ENCODE measurements at regions not wholly inside any gene's neighbourhood (a gene's known extent, or its start where the extent isn't known, plus 50 kb on each side); places are given as distances from the start of the nearest gene placed in this dataset.

DNA sequence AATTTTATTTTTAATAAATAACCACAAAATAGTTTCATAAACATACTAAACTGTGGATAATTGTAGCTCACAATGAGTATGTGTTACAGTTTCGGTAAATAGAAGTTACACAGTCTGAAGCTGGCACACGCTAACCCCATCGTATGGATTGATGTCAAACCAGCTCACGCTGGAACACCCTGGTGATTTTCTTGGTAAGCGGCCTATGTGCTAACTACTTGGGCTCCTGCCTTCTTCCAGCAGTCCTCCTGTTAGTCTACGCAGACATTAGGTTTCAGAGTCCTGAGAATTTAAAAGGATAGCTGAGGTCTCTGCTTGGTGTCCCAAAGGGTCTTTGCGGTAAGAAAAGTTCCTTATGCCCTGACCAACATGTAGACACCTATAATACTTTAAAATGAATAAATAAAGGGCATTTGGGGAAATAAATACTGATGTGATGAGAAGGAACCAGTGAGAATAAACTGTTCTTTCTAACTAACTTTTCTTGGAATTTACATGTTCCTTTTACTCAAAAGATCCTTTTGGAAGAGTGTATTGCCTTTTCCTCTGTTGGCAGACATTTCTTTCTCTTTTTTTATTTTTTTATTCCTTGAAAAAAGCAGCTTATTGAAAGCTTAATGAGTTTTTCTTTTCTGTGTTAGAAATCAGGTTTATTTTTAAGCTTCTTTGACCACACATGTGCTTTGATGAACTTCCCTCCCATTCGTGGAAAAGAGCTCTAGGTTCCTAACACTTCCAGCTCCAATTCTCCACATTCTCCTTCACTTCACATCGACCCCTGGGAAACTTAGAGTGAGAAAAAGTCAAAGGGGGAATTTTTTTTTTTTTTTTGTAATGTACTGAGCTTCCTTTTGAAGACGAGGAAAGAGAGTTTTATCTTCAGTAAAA, 322.2 kb downstream of the IRS1 start:
- H3K4me1 Mint-ChIP-seq, result no peaks in the 10 kb centered on the region
- POLR2A ChIA-PET (ENCODE audit: partially characterized antibody), result no interaction called here
- Histone ChIP-seq H3K27ac (ENCODE audit: low read depth, low read length) (no peak overlapping the region), H3K9me3 (ENCODE audit: control insufficient read depth in 1 of 2, low read length in 2 of 2) (no peaks in the 10 kb centered on the region), H3K4me1 (ENCODE audit: insufficient read depth, low read length) (no peaks in the 10 kb centered on the region), H3K27me3 (ENCODE audit: insufficient read depth, low read length) (no peaks in the 10 kb centered on the region), H3K4me3 (ENCODE audit: low read length in 2 of 2) (no peak overlapping the region), H3K36me3 (ENCODE audit: insufficient read depth, low read length) (no peaks in the 10 kb centered on the region)
- H3K27me3 Mint-ChIP-seq, result peaks cover 0 to 2% of the 10 kb centered on the region in 2 donors
- CTCF ChIA-PET (ENCODE audit: partially characterized antibody), result interaction anchor here (1.0 kb wide), 1 partner anchor 19 kb away, joined by 3 read pairs; no protein-coding TSS in a partner anchor
- H3K9me3 Mint-ChIP-seq, result peaks cover 0 to 2% (median 0%) of the 10 kb centered on the region in 8 donors
- no peaks in the 10 kb centered on the region for H3K36me3 Mint-ChIP-seq
- intact Hi-C loops (cut with micrococcal nuclease), result no loop called here
- no peak overlapping the region for H3K4me3 Mint-ChIP-seq
- H3K27ac Mint-ChIP-seq, result no peak overlapping the region
- DNase-seq, result no peak

DNA sequence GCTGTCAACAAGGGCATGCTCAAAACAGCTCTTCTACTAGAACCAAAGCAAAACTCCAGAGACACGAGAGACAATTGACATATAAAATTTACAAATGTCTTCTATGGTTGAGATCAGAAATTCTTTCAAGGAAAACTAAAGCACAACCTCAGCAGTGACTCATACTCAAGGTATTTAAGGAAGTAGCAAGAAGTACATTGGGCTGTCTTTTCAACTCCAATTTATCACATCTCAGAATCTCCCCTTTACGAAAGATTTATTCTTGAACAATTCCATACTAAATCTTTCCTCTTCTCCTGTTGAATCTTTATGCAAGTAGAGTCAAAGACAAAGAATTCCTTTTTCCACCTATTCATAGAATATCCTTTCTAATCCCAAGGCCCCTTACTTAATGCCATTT, 324.0 kb downstream of the IRS1 start:
- no peak overlapping the region for H3K27ac Mint-ChIP-seq
- H3K27me3 ChIP-seq (ENCODE audit: insufficient read depth, low read length), result no peaks in the 10 kb centered on the region
- no peaks in the 10 kb centered on the region for H3K36me3 Mint-ChIP-seq
- H3K4me1 ChIP-seq (ENCODE audit: insufficient read depth, low read length), result no peaks in the 10 kb centered on the region
- H3K27ac ChIP-seq (ENCODE audit: low read depth, low read length), result no peak overlapping the region
- intact Hi-C loops (cut with micrococcal nuclease), result no loop called here
- H3K4me1 Mint-ChIP-seq, result no peaks in the 10 kb centered on the region
- DNase-seq, result no peak
- POLR2A ChIA-PET (ENCODE audit: partially characterized antibody), result no interaction called here
- peaks cover 0 to 2% (median 0%) of the 10 kb centered on the region in 8 donors for H3K9me3 Mint-ChIP-seq
- peaks cover 0 to 2% of the 10 kb centered on the region in 2 donors for H3K27me3 Mint-ChIP-seq
- CTCF ChIA-PET (ENCODE audit: partially characterized antibody), result no interaction called here
- no peak overlapping the region for H3K4me3 ChIP-seq (ENCODE audit: low read length in 2 of 2)
- no peak overlapping the region for H3K4me3 Mint-ChIP-seq
- H3K36me3 ChIP-seq (ENCODE audit: insufficient read depth, low read length), result no peaks in the 10 kb centered on the region
- H3K9me3 ChIP-seq (ENCODE audit: control insufficient read depth in 1 of 2, low read length in 2 of 2), result no peaks in the 10 kb centered on the region

DNA sequence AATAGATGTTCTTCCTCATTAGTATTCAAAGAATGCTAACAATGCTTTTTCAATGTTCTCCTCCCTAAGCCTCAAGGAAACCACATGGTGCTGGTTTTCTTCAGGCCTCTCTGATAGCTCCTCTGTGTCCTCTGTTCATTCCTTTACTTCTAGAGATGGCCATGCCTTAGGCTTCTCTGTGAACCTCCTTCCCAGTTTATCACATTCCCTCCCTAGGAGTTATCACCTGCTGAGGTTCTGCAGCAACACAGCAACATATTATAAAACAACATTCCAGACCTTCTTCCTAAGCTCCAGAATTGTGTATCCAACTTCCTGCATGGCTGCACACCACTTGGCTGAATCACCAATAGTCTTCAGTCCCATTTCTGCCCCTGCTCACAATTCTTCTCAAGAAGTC, 325.5 kb downstream of the IRS1 start:
- peaks cover 0 to 2% (median 0%) of the 10 kb centered on the region in 8 donors for H3K9me3 Mint-ChIP-seq
- Histone ChIP-seq H3K36me3 (ENCODE audit: insufficient read depth, low read length) (no peaks in the 10 kb centered on the region), H3K4me1 (ENCODE audit: insufficient read depth, low read length) (no peaks in the 10 kb centered on the region), H3K4me3 (ENCODE audit: low read length in 2 of 2) (no peak overlapping the region), H3K9me3 (ENCODE audit: control insufficient read depth in 1 of 2, low read length in 2 of 2) (no peaks in the 10 kb centered on the region), H3K27ac (ENCODE audit: low read depth, low read length) (no peak overlapping the region), H3K27me3 (ENCODE audit: insufficient read depth, low read length) (no peaks in the 10 kb centered on the region)
- DNase-seq, result no peak
- ChIA-PET CTCF (ENCODE audit: partially characterized antibody) (no interaction called here), POLR2A (ENCODE audit: partially characterized antibody) (no interaction called here)
- H3K36me3 Mint-ChIP-seq, result no peaks in the 10 kb centered on the region
- no peak overlapping the region for H3K27ac Mint-ChIP-seq
- H3K4me3 Mint-ChIP-seq, result no peak overlapping the region
- H3K27me3 Mint-ChIP-seq, result peaks cover 0 to 2% of the 10 kb centered on the region in 2 donors
- intact Hi-C loops (cut with micrococcal nuclease), result no loop called here
- no peaks in the 10 kb centered on the region for H3K4me1 Mint-ChIP-seq

DNA sequence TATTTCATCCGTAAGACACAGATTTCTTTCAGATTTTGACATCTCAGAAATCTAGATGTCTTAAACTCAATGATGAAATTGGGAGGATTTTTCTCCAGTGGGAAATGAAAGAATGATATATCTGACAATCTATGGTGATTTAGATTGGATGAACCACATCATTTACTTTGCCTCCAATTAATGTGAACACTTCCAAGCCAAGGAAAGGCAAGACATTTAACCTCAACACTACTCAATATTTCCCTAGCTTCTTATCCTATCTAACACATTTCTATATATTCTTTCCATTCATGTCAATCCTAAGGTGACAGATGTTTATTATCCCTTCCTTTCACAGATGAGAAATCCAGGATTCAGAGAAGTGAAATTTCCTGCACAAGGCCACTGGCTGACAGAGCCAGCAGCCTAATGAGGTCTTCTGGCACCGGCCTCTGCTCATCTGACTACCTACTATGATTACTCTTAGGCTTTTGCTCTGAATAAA, 327.6 kb downstream of the IRS1 start:
- Histone ChIP-seq H3K4me3 (ENCODE audit: low read length in 2 of 2) (no peak overlapping the region), H3K9me3 (ENCODE audit: control insufficient read depth in 1 of 2, low read length in 2 of 2) (no peaks in the 10 kb centered on the region), H3K36me3 (ENCODE audit: insufficient read depth, low read length) (no peaks in the 10 kb centered on the region), H3K27ac (ENCODE audit: low read depth, low read length) (no peak overlapping the region), H3K27me3 (ENCODE audit: insufficient read depth, low read length) (no peaks in the 10 kb centered on the region), H3K4me1 (ENCODE audit: insufficient read depth, low read length) (no peaks in the 10 kb centered on the region)
- Mint-ChIP-seq H3K36me3 (no peaks in the 10 kb centered on the region), H3K4me1 (no peaks in the 10 kb centered on the region), H3K9me3 (peaks cover 0 to 2% (median 0%) of the 10 kb centered on the region in 8 donors), H3K27me3 (no peaks in the 10 kb centered on the region), H3K27ac (no peak overlapping the region), H3K4me3 (no peak overlapping the region)
- POLR2A ChIA-PET (ENCODE audit: partially characterized antibody), result no interaction called here
- CTCF ChIA-PET (ENCODE audit: partially characterized antibody), result no interaction called here
- intact Hi-C loops (cut with micrococcal nuclease), result no loop called here
- no peak for DNase-seq

DNA sequence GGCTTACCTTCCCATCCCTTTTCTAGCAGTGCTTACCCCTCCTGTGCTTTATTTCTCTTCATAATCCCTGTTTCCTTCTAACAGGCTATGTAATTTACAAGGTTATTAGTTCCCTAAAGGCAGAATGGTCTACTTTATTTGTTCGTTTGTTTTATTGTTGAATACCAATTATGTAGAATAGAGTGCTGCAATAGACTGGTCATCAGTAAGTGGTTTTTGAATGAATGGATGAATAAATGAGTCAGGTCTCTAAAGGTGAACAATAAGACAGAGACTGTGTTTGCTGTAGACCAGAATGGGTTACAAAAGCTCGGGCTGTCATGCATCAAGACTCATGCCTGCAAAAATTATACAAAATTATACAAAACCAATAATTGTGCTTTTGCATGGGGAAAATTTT, 332.0 kb downstream of the IRS1 start:
- Histone ChIP-seq H3K4me1 (ENCODE audit: insufficient read depth, low read length) (no peaks in the 10 kb centered on the region), H3K9me3 (ENCODE audit: control insufficient read depth in 1 of 2, low read length in 2 of 2) (no peaks in the 10 kb centered on the region), H3K4me3 (ENCODE audit: low read length in 2 of 2) (no peak overlapping the region), H3K27ac (ENCODE audit: low read depth, low read length) (no peak overlapping the region), H3K36me3 (ENCODE audit: insufficient read depth, low read length) (no peaks in the 10 kb centered on the region), H3K27me3 (ENCODE audit: insufficient read depth, low read length) (no peaks in the 10 kb centered on the region)
- CTCF ChIA-PET (ENCODE audit: partially characterized antibody), result no interaction called here
- Mint-ChIP-seq H3K27me3 (no peaks in the 10 kb centered on the region), H3K27ac (no peak overlapping the region), H3K4me1 (no peaks in the 10 kb centered on the region), H3K36me3 (no peaks in the 10 kb centered on the region), H3K9me3 (peaks cover 0 to 3% (median 2%) of the 10 kb centered on the region in 8 donors), H3K4me3 (no peak overlapping the region)
- intact Hi-C loops (cut with micrococcal nuclease), result no loop called here
- no peak for DNase-seq
- POLR2A ChIA-PET (ENCODE audit: partially characterized antibody), result no interaction called here

DNA sequence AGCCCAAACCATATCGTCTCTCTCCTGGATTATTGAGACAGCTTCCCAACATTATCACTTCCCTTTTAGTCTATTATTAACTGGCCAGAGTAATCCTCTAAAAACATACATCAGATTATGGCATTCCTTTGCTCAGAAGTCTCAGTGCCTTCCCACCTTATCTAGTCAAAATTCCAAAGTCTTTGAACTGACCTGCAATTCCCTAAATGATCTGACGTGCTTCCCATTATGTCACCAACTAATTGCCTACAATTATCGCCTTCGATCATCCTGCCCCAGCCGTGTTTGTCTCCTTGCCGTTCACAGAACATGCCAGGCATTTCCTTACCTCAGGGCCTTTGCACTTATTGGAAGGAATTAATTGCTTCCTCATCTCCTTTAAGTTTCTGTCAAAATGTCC, 332.4 kb downstream of the IRS1 start:
- Mint-ChIP-seq H3K4me3 (no peak overlapping the region), H3K27me3 (no peaks in the 10 kb centered on the region)

DNA sequence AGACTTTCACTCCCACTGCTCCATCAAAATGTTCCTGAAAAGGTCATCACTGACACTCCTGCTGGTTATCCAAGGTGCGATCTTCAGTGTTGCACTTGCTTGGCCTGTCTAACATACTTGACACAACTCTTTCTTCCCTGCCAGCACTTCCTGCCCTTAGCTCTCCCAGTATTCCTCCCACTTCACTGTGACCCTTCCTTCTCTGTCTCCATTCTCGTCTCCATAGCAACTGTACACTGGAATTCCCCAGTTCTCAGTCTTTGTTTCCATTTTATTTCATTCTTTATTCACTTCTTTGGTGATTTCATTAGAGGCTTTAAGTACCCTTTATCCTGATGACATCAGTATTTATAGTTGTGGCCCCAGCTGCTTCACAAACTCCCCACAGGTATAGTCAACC, 333.0 kb downstream of the IRS1 start:
- no peak for DNase-seq
- peaks cover 0 to 2% of the 10 kb centered on the region in 2 donors for H3K27me3 Mint-ChIP-seq
- Histone ChIP-seq H3K36me3 (ENCODE audit: insufficient read depth, low read length) (no peaks in the 10 kb centered on the region), H3K27me3 (ENCODE audit: insufficient read depth, low read length) (no peaks in the 10 kb centered on the region), H3K4me1 (ENCODE audit: insufficient read depth, low read length) (no peaks in the 10 kb centered on the region), H3K27ac (ENCODE audit: low read depth, low read length) (no peak overlapping the region), H3K9me3 (ENCODE audit: control insufficient read depth in 1 of 2, low read length in 2 of 2) (no peaks in the 10 kb centered on the region), H3K4me3 (ENCODE audit: low read length in 2 of 2) (no peak overlapping the region)
- ChIA-PET CTCF (ENCODE audit: partially characterized antibody) (no interaction called here), POLR2A (ENCODE audit: partially characterized antibody) (no interaction called here)
- H3K4me1 Mint-ChIP-seq, result no peaks in the 10 kb centered on the region
- no peak overlapping the region for H3K27ac Mint-ChIP-seq
- H3K9me3 Mint-ChIP-seq, result peaks cover 0 to 12% (median 10%) of the 10 kb centered on the region in 8 donors
- intact Hi-C loops (cut with micrococcal nuclease), result no loop called here
- H3K4me3 Mint-ChIP-seq, result no peak overlapping the region
- no peaks in the 10 kb centered on the region for H3K36me3 Mint-ChIP-seq

More for the DNA sequence above, 332.4 kb downstream of the IRS1 start:
- no peak for DNase-seq
- Histone ChIP-seq H3K4me1 (ENCODE audit: insufficient read depth, low read length) (no peaks in the 10 kb centered on the region), H3K27me3 (ENCODE audit: insufficient read depth, low read length) (no peaks in the 10 kb centered on the region), H3K27ac (ENCODE audit: low read depth, low read length) (no peak overlapping the region), H3K36me3 (ENCODE audit: insufficient read depth, low read length) (no peaks in the 10 kb centered on the region), H3K9me3 (ENCODE audit: control insufficient read depth in 1 of 2, low read length in 2 of 2) (no peaks in the 10 kb centered on the region), H3K4me3 (ENCODE audit: low read length in 2 of 2) (no peak overlapping the region)
- POLR2A ChIA-PET (ENCODE audit: partially characterized antibody), result no interaction called here
- CTCF ChIA-PET (ENCODE audit: partially characterized antibody), result no interaction called here
- peaks cover 0 to 7% (median 5%) of the 10 kb centered on the region in 8 donors for H3K9me3 Mint-ChIP-seq
- intact Hi-C loops (cut with micrococcal nuclease), result no loop called here
- no peaks in the 10 kb centered on the region for H3K4me1 Mint-ChIP-seq
- H3K27ac Mint-ChIP-seq, result no peak overlapping the region
- H3K36me3 Mint-ChIP-seq, result no peaks in the 10 kb centered on the region
